ENCODE measurements at regions not wholly inside any gene's neighbourhood (a gene's known extent, or its start where the extent isn't known, plus 50 kb on each side); places are given as distances from the start of the nearest gene placed in this dataset.
"Not testable (repeated sequence)": the region's sequence is repeated elsewhere in the genome, so short reads cannot be mapped to it uniquely, and the experiment has no call there.

GRCh38 chr4:141464366-141464765 is 172.0 kb upstream of the IL15 start:
- DNase-seq, result no peak

DNA sequence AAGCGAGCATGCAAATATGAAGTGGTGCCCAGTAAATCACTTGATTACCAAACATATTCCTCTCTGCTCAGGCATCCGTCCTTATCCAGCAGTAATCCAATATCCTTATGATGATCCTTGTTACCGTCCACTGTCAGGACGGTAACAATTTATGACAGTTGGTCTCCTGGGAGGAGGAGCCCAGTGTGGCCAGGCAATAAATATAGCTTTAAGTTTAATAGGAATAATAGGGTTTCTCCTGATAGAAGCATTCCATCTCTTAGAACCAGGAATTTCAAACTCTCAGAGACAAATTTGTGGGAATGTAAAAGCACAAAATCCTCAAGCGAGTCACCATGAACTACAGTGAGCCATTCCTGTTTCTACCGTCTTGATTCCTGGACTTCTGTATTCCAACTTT is 171.2 kb upstream of the IL15 start:
- no peak for DNase-seq

GRCh38 chr4:141467225-141467624 is 169.2 kb upstream of the IL15 start:
- no peak for DNase-seq

- no peak for DNase-seq
Observed at GRCh38 chr4:141469392-141469791, 167.0 kb upstream of the IL15 start.

DNA sequence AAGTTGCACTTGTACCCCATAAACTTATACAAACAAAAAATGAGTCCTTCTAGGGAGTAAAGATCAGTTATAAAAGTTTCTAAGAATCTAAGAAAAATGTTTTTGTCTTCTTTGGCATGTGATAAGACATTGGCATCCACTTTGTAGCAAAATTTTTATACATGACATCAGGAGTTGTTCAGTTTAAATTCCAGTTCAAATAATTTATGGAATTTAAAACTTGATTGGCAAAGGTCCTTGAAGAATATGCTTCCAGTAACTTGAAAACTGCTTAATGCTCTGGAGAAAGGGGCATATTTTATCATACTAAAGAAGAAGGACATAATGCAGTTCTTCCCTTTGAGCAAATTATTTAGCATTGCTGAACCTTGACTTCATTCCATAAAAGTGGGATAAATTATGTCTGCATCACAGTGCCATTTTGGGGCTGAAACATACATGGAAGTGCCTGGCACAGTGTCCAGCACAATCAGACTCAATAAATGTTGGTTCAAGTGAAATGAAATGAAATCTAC is 163.3 kb upstream of the IL15 start:
- DNase-seq, result no peak

DNA sequence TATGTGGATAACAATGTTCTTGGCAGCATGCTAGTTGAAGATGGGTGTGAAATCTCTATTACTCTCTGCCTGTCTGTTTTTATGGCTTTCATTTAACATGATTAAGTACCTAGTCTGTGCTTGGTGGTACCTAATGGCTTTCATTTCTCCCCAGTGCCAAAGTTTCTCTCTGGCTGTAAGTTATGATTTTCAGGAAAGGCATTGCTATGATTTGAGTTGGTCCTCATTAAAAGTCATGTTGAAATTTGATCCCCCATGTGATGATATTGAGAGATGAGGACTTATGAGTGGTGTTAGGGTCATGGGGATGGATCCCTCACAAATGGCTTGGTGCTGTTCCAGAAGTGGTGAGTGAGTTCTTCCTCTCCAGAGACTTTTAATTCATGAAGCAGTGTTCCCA is 162.4 kb upstream of the IL15 start:
- no peak for DNase-seq

DNA sequence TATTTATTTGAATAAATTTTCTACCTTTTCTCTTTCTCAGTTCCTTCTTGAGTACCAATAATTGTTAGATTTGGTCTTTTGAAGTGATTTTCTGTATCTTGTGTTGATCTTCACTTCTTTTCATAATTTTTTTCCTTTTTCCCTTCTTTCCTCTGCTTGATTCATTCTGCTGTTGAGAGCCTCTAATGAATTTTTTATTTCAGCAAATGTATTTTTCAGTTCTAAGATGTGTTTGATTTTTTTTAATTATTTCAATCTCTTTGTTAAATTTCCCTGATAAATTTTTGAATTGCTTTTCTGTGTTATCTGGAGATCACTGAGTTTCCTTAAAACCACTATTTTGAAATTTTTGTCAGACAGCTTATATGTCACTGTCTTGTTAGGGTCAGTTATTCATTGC is 155.4 kb upstream of the IL15 start:
- DNase-seq, result no peak

DNA sequence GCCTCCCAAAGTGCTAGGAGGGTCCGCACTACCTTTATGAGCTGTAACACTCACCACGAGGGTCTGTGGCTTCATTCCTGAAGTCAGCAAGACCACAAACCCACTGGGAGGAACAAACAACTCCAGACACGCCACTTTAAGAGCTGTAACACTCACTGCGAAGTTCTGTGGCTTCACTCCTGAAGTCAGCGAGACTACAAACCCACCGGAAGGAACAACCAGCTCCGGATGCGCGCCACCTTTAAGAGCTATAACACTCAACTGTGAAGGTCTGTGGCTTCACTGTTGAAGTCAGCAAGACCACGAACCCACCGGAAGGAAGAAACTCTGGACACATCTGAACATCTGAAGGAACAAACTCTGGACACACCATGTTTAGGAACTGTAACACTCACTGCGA is 152.1 kb upstream of the IL15 start:
- not testable (repeated sequence) for DNase-seq

- DNase-seq, result no peak
Observed at GRCh38 chr4:141486375-141486997, 149.9 kb upstream of the IL15 start.

- DNase-seq, result no peak
Observed at GRCh38 chr4:141497627-141498026, 138.8 kb upstream of the IL15 start.

- DNase-seq, result no peak
Observed at GRCh38 chr4:141499261-141499853, 137.0 kb upstream of the IL15 start.

- DNase-seq, result no peak
Observed at GRCh38 chr4:141501395-141501794, 135.0 kb upstream of the IL15 start.

GRCh38 chr4:141501931-141502330 is 134.5 kb upstream of the IL15 start:
- DNase-seq, result no peak

DNA sequence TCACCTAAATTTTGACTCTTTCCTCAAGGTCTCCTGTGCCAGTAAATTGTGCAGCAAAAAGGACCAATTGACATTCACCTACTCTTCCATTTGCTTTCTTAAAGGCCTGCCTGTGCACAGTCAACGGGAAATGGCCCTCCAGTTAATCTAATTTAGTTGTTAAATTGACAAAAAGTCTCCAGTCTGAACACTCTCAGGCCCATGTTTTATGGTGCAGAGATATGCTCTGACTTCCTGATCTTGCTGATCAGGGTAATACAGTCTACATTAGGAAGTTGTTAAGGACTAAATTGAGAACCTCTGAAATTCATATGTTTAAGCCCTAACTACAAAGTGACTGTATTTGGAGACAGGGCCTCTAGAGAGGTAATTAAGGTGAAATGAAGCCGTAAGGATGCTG is 133.6 kb upstream of the IL15 start:
- DNase-seq, result no peak

GRCh38 chr4:141503260-141503659 is 133.1 kb upstream of the IL15 start:
- DNase-seq, result no peak

GRCh38 chr4:141511055-141511454 is 125.3 kb upstream of the IL15 start:
- no peak for DNase-seq

DNA sequence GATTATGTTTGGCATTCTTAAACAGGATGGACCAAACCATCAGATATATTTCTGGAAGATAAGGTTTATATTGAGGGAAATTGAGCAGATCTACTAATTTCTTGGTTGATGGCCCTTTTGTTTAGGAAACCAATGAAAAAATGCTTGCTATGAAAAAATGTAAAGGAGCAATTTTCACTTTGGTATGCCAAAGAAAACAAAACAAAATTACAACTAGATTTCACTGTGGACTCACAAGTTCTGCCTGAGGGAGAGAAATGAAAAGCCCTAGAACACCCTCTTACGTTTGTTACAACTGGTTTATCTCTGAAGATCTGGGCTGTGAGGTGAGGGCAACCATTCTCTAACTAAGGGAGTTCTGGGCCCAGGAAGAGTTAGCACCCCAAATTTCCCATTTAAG is 122.5 kb upstream of the IL15 start:
- DNase-seq, result no peak

DNA sequence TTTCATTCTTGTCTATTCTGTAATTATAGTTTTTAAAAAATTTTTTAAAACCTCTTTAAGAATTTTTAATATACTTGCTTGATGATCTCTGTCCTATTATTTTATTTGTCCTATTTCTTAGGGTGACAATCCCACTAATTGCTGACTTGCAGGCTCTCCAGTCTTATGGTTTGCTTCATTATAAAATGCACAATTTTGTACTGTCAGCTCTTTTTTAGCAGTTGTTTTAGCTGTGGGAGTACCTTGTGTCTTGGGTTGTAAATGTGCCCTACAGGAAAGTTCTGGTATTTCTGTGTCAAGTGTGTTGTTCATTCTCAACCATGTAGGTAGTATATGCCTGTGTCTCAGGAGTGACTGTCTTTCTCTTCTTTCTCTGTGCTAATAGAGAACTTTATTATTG is 118.2 kb upstream of the IL15 start:
- no peak for DNase-seq

GRCh38 chr4:141524116-141524515 is 112.3 kb upstream of the IL15 start:
- DNase-seq, result no peak

- DNase-seq, result no peak
Observed at GRCh38 chr4:141524841-141525240, 111.5 kb upstream of the IL15 start.

GRCh38 chr4:141530627-141531026 is 105.8 kb upstream of the IL15 start:
- no peak for DNase-seq

DNA sequence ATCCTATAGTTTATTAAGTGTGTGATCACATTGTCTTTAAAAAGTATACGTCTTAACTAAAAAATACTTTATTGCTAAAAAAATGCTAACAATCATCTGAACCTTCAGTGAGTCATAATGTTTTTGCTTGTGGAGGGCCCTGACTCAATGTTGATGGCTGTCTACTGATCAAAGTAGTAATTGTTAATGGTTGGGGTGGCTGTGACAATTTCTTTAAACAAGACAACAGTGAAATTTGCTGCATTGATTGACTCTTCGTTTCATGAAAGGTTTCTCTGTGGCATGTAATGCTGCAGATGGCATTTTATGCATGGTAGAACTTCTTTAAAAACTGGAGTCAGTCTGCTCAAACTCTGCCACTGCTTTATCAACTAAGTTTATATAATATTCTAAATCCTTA is 101.4 kb upstream of the IL15 start:
- DNase-seq, result no peak

DNA sequence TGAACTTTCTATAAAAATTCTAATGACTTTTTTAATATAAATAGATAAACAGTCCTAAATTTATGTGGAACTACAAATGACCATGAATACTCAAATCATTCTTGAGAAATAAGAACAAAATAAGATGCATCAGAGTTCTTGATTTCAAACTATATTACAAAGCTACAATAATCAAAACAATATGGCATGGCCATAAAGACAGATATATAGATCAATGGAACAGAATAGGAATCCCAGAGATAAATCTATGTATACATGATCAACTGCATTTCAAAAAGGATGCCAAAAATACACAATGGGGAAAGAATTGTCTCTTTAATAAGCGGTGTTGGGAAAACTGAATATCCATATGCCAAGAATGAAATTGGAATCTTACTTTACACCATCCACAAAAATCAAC is 98.4 kb upstream of the IL15 start:
- DNase-seq, result no peak

DNA sequence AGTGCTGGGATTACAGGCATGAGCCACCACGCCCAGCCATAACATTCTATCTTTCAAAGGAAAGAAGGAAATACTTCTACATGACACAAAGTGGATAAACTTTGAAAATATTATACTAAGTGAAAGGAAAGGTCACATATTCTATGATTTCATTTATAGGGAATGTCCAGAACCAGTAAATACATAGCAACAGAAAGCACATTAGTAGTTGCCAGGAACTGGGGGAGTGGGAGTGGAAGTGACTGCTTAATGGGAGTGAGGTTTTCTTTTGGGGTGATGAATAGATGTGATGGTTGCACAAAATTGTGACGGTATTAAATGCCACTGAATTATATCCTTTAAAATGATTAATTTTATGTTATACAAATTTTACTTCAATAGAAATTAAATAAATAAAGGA is 95.7 kb upstream of the IL15 start:
- no peak for DNase-seq

- DNase-seq, result no peak
Observed at GRCh38 chr4:141541851-141542250, 94.5 kb upstream of the IL15 start.

All from activated CD8-positive, alpha-beta memory T cell treated with anti-CD3 and anti-CD28 coated beads, Interleukin-2, amount 50 U/mL, for 4 hours (primary cell).